ENCODE measurements at regions not wholly inside any gene's neighbourhood (a gene's known extent, or its start where the extent isn't known, plus 50 kb on each side); places are given as distances from the start of the nearest gene placed in this dataset.
"Not testable (repeated sequence)": the region's sequence is repeated elsewhere in the genome, so short reads cannot be mapped to it uniquely, and the experiment has no call there.

- no peak for DNase-seq
These were observed 55.9 kb downstream of the BHLHE40 start for GRCh38 chr3:5035113-5035512.

DNA sequence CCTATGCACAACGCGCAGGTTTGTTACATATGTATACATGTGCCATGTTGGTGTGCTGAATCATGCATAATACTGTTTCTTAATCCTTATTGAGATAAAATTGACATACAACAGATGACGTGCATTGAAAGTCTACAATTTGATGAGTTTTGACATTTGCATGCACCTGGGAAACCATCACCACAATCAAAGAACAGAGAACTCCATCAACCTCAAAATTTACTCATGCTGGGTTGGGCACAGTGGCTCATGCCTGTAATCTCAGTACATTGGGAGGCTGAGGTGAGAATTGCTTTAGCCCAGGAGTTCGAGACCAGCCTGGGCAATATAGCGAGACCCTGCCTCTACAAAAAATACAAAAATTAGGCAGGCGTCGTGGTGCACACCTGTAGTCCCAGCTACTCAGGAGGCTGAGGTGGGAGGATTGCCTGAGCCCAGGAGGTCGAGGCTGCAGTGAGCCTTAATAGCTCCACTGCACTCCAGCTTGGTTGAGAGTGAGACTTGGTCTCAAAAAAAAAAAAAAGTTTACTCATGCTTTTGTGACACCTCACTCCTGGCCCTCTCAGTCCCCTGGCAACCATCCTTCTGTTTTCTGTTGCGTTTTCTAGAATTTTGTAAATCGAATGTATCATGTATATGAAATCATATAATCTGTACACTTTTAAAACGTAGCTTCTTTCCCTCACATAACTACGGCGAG lies 56.6 kb downstream of the BHLHE40 start:
- DNase-seq, result no peak

GRCh38 chr3:5036392-5036766 lies 57.1 kb downstream of the BHLHE40 start:
- no peak for DNase-seq

DNA sequence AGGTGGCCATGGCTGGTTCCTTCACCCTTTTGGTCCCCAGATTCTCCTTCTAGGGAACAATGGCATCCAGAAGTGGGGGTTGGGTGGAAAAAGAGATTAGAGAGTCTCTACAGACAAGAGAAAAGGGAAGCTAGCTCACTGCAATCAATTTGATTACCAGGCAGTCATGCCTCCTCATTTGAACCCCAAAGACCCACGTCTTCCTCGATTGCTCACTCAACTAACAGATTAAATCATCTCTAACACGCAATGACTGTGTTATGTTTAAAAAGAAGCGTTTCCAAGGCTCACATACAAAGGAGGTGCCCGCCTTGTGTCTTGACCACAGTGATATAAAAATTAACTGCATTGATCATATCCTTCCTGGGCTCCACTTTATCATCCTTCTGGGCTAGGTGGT lies 57.6 kb downstream of the BHLHE40 start:
- no peak for DNase-seq

DNA sequence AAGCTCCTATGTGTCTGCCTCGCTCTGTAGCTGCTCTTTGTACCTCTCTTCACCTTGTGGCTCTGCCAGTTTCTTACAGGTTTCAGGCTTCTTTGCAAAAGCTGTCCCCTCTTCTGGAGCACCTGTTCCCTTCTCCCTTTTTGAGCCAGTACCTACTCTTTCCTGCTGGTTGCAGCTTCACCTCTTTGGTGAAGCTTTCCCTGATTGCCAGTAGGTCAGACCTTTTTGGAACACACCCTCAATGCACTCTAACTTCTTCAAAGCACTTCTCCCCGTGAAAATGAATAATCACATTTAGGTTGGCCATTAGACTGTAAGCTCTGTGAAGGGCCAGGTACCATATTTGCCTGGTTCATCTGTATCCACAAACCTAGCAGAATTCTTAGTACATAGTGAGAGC lies 60.3 kb downstream of the BHLHE40 start:
- no peak for DNase-seq

DNA sequence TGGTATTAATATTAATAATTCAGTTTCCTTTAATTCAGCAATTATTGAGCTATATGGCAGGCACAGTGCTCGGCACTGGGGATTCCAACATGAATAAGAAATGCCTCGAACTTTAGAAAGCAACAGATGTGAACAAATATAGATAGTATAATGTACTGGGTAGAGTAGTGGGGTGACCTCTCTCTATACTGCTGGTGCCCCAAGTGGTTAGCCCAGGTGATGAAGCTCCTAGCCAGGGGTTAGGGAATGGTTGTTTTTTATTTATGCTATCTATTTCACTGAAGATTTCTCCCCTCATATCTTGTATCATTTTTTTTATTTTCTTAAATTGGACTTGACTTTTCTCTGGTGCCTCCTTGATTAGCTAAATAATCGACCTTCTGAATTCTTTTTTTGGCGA lies 62.1 kb downstream of the BHLHE40 start:
- DNase-seq, result no peak

DNA sequence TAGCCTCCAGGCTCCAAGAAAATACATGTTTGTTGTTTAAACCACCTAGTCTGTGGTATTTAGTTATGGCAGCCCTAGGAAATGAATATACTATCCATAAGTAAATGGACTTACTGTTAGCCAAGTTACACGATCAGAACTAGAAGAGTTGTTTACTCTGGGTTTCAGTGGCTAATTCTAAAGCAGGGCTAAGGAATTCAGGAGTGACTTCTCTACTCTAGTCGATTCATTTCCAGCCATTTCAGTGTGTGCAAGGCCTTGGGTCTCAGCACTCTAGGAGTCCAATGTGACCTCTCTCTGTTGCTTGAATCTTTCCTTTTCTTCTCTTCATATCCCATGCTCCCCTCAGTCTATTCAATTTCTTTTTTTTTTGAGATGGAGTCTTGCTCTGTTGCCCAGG lies 66.7 kb downstream of the BHLHE40 start:
- no peak for DNase-seq

DNA sequence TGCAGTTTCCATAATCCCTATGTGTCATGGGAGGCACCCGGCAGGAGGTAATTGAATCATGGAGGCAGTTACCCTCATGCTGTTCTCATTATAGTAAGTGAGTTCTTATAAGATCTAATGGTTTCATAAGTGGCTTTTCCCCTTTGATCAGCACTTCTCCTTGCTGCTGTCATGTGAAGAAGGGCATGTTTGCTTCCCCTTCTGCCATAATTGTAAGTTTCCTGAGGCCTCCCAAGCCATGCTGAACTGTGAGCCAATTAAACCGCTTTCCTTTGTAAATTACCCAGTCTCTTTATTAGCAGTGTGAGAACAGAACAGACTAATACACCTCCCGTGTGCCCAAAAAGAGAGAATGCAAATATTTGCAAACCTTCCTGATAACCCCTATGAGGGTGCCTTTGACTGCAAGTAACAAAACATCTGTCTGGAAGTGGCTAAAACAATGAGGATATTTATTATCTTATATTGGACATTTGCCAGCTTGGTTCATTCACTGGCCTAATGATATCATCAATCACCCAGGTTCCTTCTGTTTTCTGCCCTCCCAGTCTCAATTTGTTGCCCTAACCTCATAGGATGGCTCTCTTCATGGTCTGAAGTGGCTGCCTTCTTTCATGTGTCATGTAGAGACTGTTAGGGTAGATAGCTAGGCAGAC lies 68.7 kb downstream of the BHLHE40 start:
- DNase-seq, result no peak

- DNase-seq, result no peak
These were observed 70.3 kb upstream of the ARL8B start for GRCh38 chr3:5051772-5052171.

DNA sequence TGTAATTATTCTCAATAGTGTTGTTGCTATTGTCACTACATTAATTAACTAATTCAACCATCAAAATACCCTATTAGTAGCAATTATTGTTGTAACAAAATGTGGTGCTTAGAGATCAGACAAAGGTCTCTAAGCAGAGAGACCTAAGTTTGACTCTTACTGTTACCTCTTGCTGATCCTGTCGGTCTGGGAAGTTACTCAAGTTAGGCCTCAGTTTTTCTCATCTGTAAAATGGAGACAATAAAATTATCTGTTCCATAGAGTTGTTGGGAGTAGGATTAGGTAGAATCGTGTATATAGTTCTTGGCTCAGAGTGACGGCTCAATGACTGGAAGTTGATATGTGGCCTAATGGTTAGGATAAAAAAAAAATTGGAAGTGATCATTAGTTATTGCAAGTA lies 69.8 kb upstream of the ARL8B start:
- no peak for DNase-seq

GRCh38 chr3:5053021-5053831 lies 68.9 kb upstream of the ARL8B start:
- no peak for DNase-seq

GRCh38 chr3:5054098-5054497 lies 68.0 kb upstream of the ARL8B start:
- no peak for DNase-seq

- not testable (repeated sequence) for DNase-seq
These were observed 67.5 kb upstream of the ARL8B start for GRCh38 chr3:5054579-5054978.

DNA sequence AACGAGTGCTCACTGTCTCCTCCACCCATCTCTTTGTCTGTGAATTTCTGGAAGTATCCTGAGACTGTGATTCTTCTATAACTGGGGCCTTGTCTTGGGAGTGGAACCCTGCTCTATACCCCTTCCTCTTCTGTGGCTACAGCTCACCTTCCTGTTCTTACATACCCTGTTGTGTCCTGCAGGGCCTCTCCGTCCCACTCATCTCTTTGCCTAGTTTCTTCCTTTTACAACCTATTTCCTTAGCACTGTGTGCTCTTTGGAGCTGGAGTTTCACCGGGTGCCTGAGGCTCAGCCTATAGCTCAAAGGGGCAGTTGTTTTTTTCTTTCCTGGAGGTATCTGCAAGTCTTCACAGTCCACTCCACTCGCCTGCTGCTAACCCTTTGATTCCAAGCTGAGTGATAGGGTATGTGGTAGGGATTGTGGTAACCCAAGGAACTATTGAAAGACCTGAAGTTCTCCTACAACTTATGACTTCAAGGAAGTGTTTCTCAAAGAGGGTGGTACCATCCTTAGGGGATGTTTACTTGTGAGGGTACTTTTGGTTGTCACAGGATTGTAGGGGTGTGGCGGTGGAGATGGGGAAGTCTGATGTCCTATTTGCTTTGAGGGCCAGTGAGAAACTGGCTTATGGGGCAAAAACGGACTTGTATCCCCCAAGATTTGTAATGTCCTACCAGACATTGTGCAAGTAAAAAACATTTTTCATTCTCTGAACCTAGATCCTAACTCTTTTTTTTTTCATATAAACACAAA lies 66.6 kb upstream of the ARL8B start:
- no peak for DNase-seq

- no peak for DNase-seq
These were observed 66.0 kb upstream of the ARL8B start for GRCh38 chr3:5056111-5056391.

GRCh38 chr3:5057272-5057671 lies 64.8 kb upstream of the ARL8B start:
- DNase-seq, result no peak

DNA sequence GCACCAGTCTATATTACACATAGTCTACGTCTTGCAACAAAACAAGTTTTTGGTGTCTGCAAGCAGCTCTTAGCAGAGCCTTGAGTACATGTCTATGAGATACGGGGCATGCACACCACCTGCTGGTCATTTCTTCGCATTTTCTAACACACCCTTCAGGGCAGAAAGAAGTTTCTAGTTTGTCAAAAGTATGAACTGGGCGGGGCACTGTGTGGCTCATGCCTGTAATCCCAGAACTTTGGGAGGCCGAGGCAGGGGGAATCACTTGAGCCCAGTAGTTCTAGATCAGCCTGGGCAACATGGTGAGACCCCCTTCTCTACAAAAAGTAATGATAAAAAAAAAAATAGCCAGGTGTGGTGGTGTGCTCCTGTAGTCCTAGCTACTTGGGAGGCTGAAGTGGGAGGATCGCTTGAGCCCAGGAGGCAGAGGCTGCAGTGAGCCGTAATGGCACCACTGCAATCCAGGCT lies 64.2 kb upstream of the ARL8B start:
- DNase-seq, result peak; percentile 3

GRCh38 chr3:5058471-5058951 lies 63.6 kb upstream of the ARL8B start:
- DNase-seq, result no peak

- DNase-seq, result no peak
These were observed 62.3 kb upstream of the ARL8B start for GRCh38 chr3:5059782-5060181.

- no peak for DNase-seq
These were observed 60.9 kb upstream of the ARL8B start for GRCh38 chr3:5061218-5061569.

DNA sequence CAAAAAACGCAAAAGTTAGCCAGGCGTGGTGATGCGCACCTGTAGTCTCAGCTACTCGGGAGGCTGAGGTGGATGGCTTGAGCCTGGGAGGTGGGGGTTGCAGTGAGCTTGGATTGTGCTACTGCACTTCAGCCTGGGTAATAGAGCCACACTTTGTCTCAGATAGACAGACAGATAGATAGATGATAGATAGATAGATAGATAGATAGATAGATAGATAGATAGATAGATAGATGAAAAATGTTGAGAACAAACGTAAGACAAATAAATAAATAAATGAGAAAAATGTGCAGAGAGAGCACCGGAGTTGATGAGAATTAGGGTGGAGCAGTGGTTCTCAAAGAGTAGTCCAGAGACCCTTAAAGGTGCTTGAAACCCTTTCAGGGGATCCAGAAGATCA lies 58.4 kb upstream of the ARL8B start:
- no peak for DNase-seq

DNA sequence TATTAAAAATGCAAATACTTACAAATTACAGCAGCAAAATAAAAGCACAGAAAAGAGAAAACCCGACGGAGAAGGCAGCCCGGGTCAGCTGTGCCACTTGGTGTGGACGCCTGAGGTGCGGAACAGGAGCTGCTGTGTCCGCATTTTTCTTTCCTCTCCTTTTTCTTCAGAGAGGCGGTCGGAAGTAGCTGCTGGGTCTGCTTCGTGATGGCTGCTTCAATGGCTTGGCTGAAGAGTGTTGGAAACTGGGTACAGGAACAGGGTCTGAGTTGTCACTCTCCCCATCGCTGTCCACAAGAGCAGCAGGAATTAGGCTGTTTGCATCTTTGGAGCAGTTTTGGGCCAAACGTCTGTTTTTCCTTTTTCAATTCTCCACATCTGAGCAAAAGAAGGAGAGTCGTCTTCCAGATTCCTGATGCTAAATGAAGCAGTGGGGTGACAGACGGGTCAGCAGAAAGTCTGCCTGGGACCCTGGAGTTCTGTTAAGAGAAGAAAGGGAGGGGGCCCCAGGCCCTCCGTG lies 53.5 kb upstream of the ARL8B start:
- no peak for DNase-seq

DNA sequence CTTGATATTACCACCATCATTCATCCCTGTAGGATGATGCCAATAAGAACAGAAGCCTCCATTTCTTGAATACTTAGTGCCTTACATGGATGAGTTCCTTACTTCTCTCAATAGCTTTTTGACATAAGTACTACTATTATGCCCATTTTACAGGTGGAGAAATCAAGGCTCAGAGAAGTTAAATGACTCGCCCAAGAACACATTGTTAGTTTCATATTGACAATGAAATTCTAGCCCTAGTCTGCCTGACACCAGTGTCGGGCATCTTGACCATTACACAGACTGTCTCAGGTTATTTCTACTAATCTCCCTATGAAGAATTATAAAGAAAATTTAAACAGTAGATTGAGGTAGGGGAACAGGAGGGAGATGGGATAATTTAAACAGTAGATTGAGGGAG lies 52.5 kb upstream of the ARL8B start:
- no peak for DNase-seq
